GM18505 (cell line): ENCODE measurements at regions not wholly inside any gene's neighbourhood (a gene's known extent, or its start where the extent isn't known, plus 50 kb on each side); places are given as distances from the start of the nearest gene placed in this dataset.

Experiments
- ATAC-seq: cut with Tn5 transposase; IDR thresholded peaks from one replicate; pipeline ENCODE4 v1.9.1; 2021; ENCODE audit not compliant: unreplicated experiment
- POLR2A ChIP-seq: IDR thresholded peaks from 4 replicates; pipeline ENCODE4 v1.6.1; 2011; ENCODE audit warnings: borderline replicate concordance; ENCODE audit not compliant: insufficient read depth, insufficient read length; ENCODE audit errors: extremely low read depth

DNA sequence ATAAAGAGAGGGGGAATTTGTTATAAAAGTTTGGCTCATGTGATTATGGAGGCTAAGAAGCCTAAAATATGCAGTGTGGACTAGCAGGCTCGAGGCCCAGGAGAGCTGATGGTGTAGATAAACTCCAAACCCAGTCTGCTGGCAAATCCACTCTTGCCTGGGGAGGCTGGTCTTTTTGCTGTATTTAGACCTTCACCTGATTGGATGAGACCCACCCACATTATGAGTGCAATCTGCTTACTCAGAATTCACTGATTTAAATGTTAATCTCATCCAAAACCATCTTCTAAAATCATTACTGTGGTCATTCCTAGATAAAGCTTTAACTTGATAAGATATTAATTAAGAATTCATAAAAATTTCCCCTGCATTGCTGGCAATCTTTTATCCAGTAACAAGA is 473.2 kb downstream of the TMA16 start:
- no peak for TF ChIP-seq POLR2A
- no peak for ATAC-seq

DNA sequence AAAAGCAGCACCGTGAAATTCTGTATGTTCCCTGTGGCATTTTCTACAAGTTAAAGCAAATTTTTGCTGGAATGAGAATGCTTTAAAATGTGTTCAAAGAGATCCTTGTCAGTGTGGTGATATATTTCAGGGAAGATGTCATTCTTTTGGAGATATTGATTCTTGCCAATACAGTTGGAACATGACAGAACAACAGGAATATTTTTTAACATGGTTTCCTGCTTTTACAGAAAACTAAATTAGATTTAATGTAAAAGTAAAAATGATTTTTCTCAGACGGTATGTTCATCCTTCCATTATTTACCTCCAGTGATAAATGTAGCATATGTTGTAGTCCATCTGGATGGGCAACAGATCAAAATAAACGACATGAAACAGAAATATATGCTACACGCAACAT is 474.8 kb downstream of the TMA16 start:
- no peak for TF ChIP-seq POLR2A
- ATAC-seq = no peak

DNA sequence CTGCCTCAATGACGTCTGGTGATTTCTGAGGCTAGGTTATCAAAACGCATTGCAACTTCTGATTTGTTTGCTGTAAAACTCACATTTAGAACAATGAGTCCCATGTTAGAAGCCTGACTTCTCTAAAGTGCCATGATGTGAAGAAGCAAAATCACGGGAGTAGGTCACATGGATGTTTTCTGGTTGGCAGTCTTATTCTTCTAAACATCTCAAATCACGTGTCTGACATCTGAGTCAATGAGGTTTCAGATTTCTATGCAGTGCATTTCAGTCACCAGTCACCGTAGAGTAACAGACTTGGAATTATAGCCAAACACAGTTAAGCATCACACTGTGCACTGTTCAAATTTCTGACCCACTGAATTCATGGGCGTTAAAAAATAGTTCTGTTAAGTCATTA is 482.1 kb downstream of the TMA16 start:
- no peak for ATAC-seq
- TF ChIP-seq POLR2A = no peak

DNA sequence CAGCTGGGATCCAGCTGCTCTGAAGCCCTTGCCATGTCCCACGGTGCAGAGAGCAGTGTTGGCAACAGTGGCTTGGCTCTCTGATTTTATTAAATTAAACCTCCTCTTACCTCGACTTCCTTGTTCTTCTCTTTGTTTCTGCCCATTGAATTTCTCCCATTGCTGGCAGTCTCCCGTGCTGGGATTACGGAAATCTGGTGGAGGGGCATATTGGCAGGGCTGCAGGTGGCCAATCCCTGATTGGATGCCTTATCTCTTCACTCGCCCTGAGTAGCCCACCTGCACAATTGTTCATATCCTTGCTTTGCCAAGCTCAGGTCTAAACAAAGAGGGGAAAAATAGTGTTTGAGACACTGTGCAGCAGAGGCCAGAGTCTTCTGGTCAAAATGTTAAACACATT is 493.9 kb downstream of the TMA16 start:
- ATAC-seq = no peak
- no peak for TF ChIP-seq POLR2A

DNA sequence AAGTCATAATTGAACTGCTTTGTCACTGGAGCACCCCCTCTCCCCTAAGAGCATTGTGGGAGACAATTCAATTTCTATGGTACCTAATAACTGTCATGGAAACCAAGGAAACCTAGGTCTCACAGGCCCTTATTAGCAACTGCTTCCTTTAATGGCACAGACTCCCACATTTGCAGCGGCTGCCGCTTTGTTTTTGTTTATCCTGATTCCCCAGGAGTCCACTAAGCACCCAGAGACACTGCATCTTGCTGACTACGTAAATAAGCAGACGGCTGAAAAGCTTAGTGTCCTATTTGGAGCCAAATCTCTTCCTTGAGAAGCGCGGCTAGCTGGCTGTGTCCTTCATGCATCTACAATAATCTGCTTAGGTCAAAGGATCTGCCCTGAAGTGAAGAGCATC is 494.4 kb downstream of the TMA16 start:
- no peak for ATAC-seq
- TF ChIP-seq POLR2A = no peak

DNA sequence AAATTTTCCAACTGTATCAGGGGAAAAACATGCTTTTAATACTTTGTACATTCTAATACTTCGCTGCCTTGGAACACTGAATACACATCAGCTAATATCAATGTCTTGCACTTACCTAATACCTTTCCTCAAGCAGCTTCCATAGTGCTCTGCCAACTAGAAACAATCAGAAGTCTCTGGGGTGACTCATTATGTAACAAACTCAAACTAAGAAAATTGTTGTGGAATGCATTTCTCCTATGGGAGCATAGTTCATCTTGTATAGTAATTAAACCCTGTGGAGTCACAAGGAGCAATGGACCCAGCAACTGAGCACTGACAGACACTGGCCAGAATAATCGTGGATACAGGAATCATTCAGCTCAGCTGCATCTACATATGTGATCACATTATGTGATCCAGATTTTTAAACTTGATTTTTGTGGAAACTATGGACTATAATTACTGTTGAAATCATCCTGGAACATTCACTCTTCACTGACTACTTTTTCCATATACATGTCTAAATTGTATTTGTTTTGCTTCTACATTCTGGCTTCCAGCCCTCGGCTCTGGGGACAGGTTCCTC is 496.9 kb downstream of the TMA16 start:
- ATAC-seq = no peak

DNA sequence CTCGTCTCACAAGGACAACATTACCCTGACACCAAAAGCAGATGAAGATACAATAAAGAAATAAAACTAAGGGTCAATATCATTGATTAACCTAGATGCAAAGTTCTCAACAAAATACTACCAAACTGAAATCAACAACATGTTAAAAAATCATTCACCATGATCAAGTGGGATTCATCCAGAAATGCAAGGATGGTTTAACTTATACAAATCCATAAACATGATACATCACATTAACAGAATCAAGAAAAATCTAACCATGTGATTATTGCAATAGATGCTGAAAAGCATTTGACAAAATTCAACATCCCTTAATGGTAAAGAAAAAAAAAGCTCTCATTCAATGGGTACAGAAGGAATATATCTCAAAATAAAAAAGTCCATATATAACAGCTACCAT is 514.9 kb downstream of the TMA16 start:
- no peak for TF ChIP-seq POLR2A
- no peak for ATAC-seq

More for the DNA sequence above, 496.9 kb downstream of the TMA16 start:
- no peak for TF ChIP-seq POLR2A

DNA sequence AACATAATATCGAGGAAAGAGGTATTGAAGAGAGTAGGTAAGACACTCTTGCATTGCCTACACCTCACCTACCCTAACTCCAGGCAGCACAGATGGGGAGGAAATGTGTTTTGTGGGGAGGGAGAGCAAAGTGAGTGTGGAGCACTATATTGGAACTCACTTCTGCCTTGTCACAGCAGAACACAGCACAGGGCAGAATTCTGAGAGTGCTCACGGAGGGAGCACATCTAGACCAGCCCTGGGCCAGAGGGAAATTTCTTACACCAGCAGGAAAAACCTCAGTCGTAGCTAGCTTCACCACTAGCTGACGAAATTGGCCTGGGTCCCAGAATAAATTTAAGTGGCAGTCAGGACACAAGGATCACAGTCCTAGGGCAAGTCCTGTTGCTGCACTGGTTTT is 517.3 kb downstream of the TMA16 start:
- ATAC-seq = no peak
- no peak for TF ChIP-seq POLR2A

DNA sequence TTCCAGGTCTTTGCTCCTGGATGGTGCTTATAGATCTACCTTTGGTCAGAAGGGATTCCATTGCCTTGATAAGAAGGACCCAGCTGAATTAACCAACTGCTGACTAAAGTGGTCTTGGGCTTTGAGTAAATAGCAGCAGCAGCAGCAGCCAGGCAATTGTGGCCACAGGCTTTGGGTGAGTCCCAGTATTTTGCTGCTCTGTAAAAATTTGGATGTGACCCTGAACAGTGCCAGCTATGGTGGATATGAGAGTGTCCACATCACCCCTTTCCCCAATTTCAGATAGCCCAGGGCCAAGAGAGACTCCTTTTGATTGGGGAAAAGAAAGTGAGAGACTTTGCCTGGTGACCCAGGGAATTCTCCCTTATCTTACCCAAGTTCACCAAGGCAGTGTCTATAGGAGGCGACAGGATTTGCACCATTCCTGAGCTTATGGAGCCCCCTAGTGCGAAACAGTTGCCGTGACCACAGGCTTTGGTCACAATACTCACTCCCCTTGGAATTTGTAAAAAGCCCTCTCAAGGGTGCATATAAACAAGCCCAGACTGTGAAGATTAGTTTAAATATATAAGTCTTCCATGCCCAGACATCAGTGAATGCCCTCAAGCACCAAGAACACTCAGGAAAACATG is 518.0 kb downstream of the TMA16 start:
- TF ChIP-seq POLR2A = no peak
- ATAC-seq = peak; percentile 81

DNA sequence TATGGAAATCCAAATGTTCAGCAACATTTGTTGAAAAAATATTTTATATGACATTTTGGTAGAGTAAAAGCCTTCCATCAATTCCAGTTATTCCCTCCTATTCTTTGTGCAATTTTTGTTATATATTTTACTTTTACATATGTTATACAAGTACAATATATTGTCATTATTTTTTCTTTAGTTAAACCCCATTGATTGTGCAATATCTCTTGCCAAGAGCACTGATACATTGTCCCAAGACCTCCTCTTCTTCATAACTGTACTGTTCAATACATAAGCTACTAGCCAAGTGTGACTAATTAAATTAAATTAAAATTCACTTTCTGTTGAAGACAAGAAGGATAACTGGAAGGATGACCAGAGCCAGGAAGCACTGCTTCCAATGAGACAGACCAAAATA is 527.5 kb downstream of the TMA16 start:
- TF ChIP-seq POLR2A = no peak
- ATAC-seq = no peak

DNA sequence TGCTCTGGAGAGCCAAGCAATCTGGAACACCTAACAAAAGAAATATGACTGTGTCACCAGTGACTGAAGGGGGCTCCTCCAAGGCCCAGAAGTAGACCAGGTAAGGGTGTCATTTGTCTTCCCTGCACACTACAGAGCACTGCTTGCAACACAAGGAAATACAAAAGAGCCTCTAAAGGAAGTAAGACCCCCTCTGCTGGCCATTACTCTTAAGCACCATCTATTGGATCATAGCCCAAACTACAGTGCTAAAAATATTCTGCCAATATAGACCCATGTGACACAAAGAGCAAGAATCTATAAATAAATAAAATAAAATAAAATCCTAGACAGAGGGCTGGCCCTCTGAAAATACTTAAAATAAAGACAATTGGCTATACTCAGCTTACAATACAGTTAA is 528.7 kb downstream of the TMA16 start:
- no peak for ATAC-seq
- no peak for TF ChIP-seq POLR2A

DNA sequence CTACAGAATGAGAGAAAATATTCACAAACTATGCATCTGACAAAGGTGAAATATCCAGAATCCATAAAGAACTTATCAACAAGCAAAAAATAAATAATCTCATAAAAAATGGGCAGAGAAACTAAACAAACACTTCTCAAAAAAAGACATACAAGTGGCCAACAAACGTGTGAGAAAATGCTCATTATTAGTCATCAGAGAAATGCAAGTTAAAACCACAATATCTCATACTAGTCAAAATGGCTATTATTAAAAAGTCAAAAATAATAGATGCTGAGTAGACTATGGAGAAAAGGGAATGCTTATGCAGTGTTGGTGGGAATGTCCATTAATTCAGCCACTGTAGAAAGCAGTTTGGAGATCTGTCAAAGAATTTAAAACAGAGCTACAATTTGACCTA is 533.3 kb downstream of the TMA16 start:
- ATAC-seq = peak; percentile 65
- no peak for TF ChIP-seq POLR2A

DNA sequence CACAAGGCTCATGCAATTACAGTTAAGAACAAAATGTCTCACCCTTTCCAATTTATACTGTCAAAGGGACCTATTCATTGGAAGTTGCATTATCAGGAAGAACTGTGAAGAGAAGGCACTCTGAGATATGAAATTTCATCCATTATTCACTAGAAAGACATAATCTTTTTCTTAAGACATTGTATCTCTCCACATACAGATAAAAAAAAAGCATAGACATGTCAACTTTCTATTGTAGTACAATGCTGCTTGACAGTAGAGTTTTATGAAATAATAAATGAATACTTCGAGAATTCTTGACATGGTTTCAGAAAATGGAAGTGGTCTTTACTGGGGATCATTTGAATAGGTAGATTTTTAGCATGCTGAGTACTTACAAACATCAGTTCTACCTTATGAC is 545.0 kb downstream of the TMA16 start:
- no peak for ATAC-seq
- TF ChIP-seq POLR2A = no peak

DNA sequence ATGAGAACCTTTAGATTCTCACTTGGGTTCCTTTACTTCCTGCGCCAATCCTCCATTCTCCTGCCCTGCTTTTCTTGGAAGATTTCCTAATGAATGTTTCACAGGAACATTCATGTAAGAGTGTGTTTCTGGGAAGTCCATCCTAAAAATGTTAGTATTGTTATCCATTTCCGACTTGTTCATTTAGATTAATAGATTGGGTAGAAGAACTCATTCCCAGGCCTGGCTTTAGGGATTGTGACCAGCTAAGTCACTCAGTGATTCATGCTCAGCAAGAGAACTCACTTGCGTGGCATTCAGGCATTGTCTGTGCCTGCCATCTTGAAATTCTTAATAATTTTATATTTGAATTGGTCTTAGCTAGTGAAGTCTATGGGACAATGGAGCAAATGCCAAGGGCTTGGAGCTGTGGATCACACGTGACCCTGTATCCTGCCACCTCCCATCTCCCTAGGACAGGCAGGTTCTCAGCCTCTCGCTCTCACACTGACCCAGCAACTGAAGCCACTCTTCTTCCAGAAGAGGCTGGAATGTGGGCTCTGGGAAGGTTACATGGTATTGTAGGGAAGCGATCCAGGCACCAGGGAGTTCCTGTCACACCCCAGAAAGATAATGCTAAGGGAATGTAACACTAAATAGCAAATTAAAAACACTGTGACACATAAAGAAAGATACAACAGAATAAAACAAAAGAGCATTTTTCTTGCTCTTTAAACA is 562.1 kb downstream of the TMA16 start:
- TF ChIP-seq POLR2A = no peak
- no peak for ATAC-seq
